SU-DHL-6 (cell line): ENCODE measurements at regions not wholly inside any gene's neighbourhood (a gene's known extent, or its start where the extent isn't known, plus 50 kb on each side); places are given as distances from the start of the nearest gene placed in this dataset.

ENCODE experiments used
- H2AFZ ChIP-seq: fragments of 200-600 bp; sonication (generic); 2 replicates; pipeline ENCODE4 v1.6.1; 2014; ENCODE audit warnings: low read depth, mild to moderate bottlenecking, moderate library complexity, mixed read lengths, antibody characterized with exemption, low read length; ENCODE audit not compliant: severe bottlenecking
- H3F3A ChIP-seq: fragments of 200-600 bp; shearing (Covaris generic); 2 replicates; pipeline ENCODE4 v1.6.0; 2016; ENCODE audit warnings: antibody characterized with exemption, mild to moderate bottlenecking; ENCODE audit not compliant: insufficient read depth
- H3K27ac ChIP-seq: fragments of 200-600 bp; sonication (generic); 2 replicates; pipeline ENCODE4 v1.5.1; 2016; ENCODE audit warnings: low read depth, mild to moderate bottlenecking, low read length, moderate library complexity, mixed read lengths
- H3K27me3 ChIP-seq: fragments of 200-600 bp; sonication (generic), shearing (Covaris generic); 2 replicates; pipeline ENCODE4 v1.6.0; 2014; ENCODE audit warnings: mild to moderate bottlenecking, low read length
- H3K36me3 ChIP-seq: fragments of 200-600 bp; sonication (generic); 2 replicates; pipeline ENCODE4 v1.6.1; 2014; ENCODE audit warnings: mild to moderate bottlenecking, low read length, mixed read lengths
- H3K4me2 ChIP-seq: fragments of 300-600, 200-600 bp; shearing (Covaris generic), sonication (generic); 2 replicates; pipeline ENCODE4 v1.6.0; 2014; ENCODE audit warnings: low read length, low read depth, mild to moderate bottlenecking; ENCODE audit not compliant: poor library complexity, severe bottlenecking
- H3K4me3 ChIP-seq: fragments of 200-600 bp; sonication (generic); 2 replicates; pipeline ENCODE4 v1.5.1; 2014; ENCODE audit warnings: antibody characterized with exemption, low read length, mild to moderate bottlenecking, mixed read lengths; ENCODE audit not compliant: insufficient read depth, poor library complexity, severe bottlenecking
- H3K79me2 ChIP-seq: fragments of 200-600 bp; sonication (generic); 2 replicates; pipeline ENCODE4 v1.6.1; 2014; ENCODE audit warnings: mild to moderate bottlenecking, low read length, moderate library complexity; ENCODE audit not compliant: insufficient read depth
- H3K9ac ChIP-seq: fragments of 200-600 bp; sonication (generic); 2 replicates; pipeline ENCODE4 v1.7.0; 2014; ENCODE audit warnings: mild to moderate bottlenecking, low read length
- H3K9me2 ChIP-seq: fragments of 200-600 bp; sonication (generic); replicated peaks from 2 replicates; pipeline ENCODE4 v1.6.1; 2014; ENCODE audit warnings: low read length; ENCODE audit not compliant: insufficient read depth
- H3K9me3 ChIP-seq: fragments of 200-600 bp; sonication (generic); 2 replicates; pipeline ENCODE4 v1.6.1; 2014; ENCODE audit warnings: low read length, mixed read lengths; ENCODE audit not compliant: insufficient read depth
- H4K20me1 ChIP-seq: fragments of 200-600 bp; sonication (generic); 2 replicates; pipeline ENCODE4 v1.6.1; 2014; ENCODE audit warnings: low read depth, mild to moderate bottlenecking, antibody characterized with exemption, low read length, moderate library complexity, mixed read lengths
- CTCF ChIP-seq: fragments of 200-600 bp; sonication (generic); IDR thresholded peaks from one replicate; pipeline ENCODE4 v1.5.1; 2017; ENCODE audit warnings: antibody characterized with exemption, mild to moderate bottlenecking, low read length, moderate library complexity; ENCODE audit not compliant: insufficient read depth, poor library complexity, severe bottlenecking
- EZH2phosphoT487 ChIP-seq: fragments of 200-600 bp; sonication (generic), shearing (Covaris generic); conservative IDR thresholded peaks from 2 replicates; pipeline ENCODE4 v1.6.1; 2018; ENCODE audit warnings: mild to moderate bottlenecking, antibody characterized with exemption, low read length, moderate library complexity, mixed read lengths

GRCh38 chr14:43041976-43042375 lies 1435.3 kb downstream of the LRFN5 start:
- Histone ChIP-seq H3K4me3 (no peak overlapping the region), H3K36me3 (peaks cover 5% of the 10 kb centered on the region; the same call in 1 of the 2 replicates), H3F3A (no peaks in the 10 kb centered on the region), H3K4me2 (no peak overlapping the region), H3K9me3 (no peaks in the 10 kb centered on the region), H4K20me1 (no peaks in the 10 kb centered on the region), H3K9ac (no peak overlapping the region), H3K27me3 (no peaks in the 10 kb centered on the region), H3K9me2 (no peaks in the 10 kb centered on the region), H3K27ac (no peak overlapping the region), H2AFZ (no peak overlapping the region), H3K79me2 (no peaks in the 10 kb centered on the region)
- TF ChIP-seq CTCF = no peak
- no peak for TF ChIP-seq EZH2phosphoT487

GRCh38 chr14:43041207-43041606 lies 1434.5 kb downstream of the LRFN5 start:
- Histone ChIP-seq H3K9me3 (no peaks in the 10 kb centered on the region), H3F3A (no peaks in the 10 kb centered on the region), H3K36me3 (peaks cover 5% of the 10 kb centered on the region; the same call in 1 of the 2 replicates), H3K27ac (no peak overlapping the region), H3K9ac (no peak overlapping the region), H4K20me1 (no peaks in the 10 kb centered on the region), H3K4me3 (no peak overlapping the region), H3K9me2 (no peaks in the 10 kb centered on the region), H3K4me2 (no peak overlapping the region), H3K79me2 (no peaks in the 10 kb centered on the region), H3K27me3 (no peaks in the 10 kb centered on the region), H2AFZ (peak overlapping the region; percentile 36)
- TF ChIP-seq EZH2phosphoT487 = no peak
- no peak for TF ChIP-seq CTCF

- Histone ChIP-seq H3K9me3 (no peaks in the 10 kb centered on the region), H3K27ac (no peak overlapping the region), H3F3A (no peaks in the 10 kb centered on the region), H3K36me3 (peaks cover 5% of the 10 kb centered on the region; the same call in 1 of the 2 replicates), H3K9ac (no peak overlapping the region), H3K4me3 (no peak overlapping the region), H3K27me3 (no peaks in the 10 kb centered on the region), H3K4me2 (no peak overlapping the region), H3K9me2 (no peaks in the 10 kb centered on the region), H2AFZ (peak overlapping the region; percentile 39), H3K79me2 (no peaks in the 10 kb centered on the region), H4K20me1 (no peaks in the 10 kb centered on the region)
- TF ChIP-seq CTCF (no peak), EZH2phosphoT487 (no peak)
These were observed 1433.2 kb downstream of the LRFN5 start for GRCh38 chr14:43039881-43040280.

GRCh38 chr14:43031598-43031997 lies 1424.9 kb downstream of the LRFN5 start:
- Histone ChIP-seq H3K9me3 (no peaks in the 10 kb centered on the region), H3K27me3 (no peaks in the 10 kb centered on the region), H4K20me1 (no peaks in the 10 kb centered on the region), H3K36me3 (no peaks in the 10 kb centered on the region; the same call in 1 of the 2 replicates), H3K27ac (no peak overlapping the region), H2AFZ (no peak overlapping the region), H3K9me2 (no peaks in the 10 kb centered on the region), H3K4me2 (no peak overlapping the region), H3K79me2 (no peaks in the 10 kb centered on the region), H3K4me3 (no peak overlapping the region), H3F3A (no peaks in the 10 kb centered on the region; the same call in 1 of the 2 replicates), H3K9ac (no peak overlapping the region)
- TF ChIP-seq EZH2phosphoT487 (no peak), CTCF (no peak)
